Liver (tissue), 8 donors: ENCODE measurements at regions not wholly inside any gene's neighbourhood (a gene's known extent, or its start where the extent isn't known, plus 50 kb on each side); places are given as distances from the start of the nearest gene placed in this dataset.

ENCODE experiments used
- DNase-seq: peaks from one replicate; pipeline ENCODE4 v3.0.0-alpha.2; 2017; ENCODE audit warnings: low spot score
- H3K27ac ChIP-seq, 2 donors: one replicate each; pipeline ENCODE4 v1.7.0; 2013; ENCODE audit warnings: inconsistent platforms in 2 of 2, low read length in 2 of 2, control low read depth in 1 of 2, low read depth in 1 of 2, mild to moderate bottlenecking in 1 of 2
- H3K27me3 ChIP-seq, 4 donors: one replicate each; pipeline versions ENCODE4 v1.6.1 to v1.7.0; 2013; ENCODE audit warnings: low read length in 3 of 4, inconsistent platforms in 1 of 4, mild to moderate bottlenecking in 1 of 4, moderate library complexity in 1 of 4; ENCODE audit not compliant: control insufficient read depth in 4 of 4, insufficient read depth in 4 of 4
- H3K36me3 ChIP-seq, 4 donors: one replicate each; pipeline versions ENCODE4 v1.6.1 to v1.7.0; 2013; ENCODE audit warnings: low read length in 3 of 4, mild to moderate bottlenecking in 3 of 4, low read depth in 1 of 4, moderate library complexity in 1 of 4; ENCODE audit not compliant: control insufficient read depth in 4 of 4, insufficient read depth in 3 of 4
- H3K4me1 ChIP-seq, 4 donors: one replicate each; pipeline versions ENCODE4 v1.6.1 to v1.7.0; 2013; ENCODE audit warnings: low read length in 3 of 4, mild to moderate bottlenecking in 3 of 4, moderate library complexity in 1 of 4; ENCODE audit not compliant: control insufficient read depth in 4 of 4, insufficient read depth in 4 of 4
- H3K4me3 ChIP-seq, 3 donors: one replicate each; pipeline versions ENCODE4 v1.6.1 to v1.7.0; 2013; ENCODE audit warnings: low read length in 3 of 3, control low read depth in 1 of 3, low read depth in 1 of 3, mild to moderate bottlenecking in 1 of 3
- H3K9ac ChIP-seq, 2 donors: one replicate each; pipeline ENCODE4 v1.7.0; 2013; ENCODE audit warnings: low read length in 2 of 2, mild to moderate bottlenecking in 2 of 2, moderate library complexity in 2 of 2, control low read depth in 1 of 2, low read depth in 1 of 2
- H3K9me3 ChIP-seq, 4 donors: one replicate each; pipeline versions ENCODE4 v1.6.1 to v1.7.0; 2013; ENCODE audit warnings: low read length in 3 of 4; ENCODE audit not compliant: control insufficient read depth in 4 of 4
- EGR1 ChIP-seq, 2 donors: IDR thresholded peaks; 2 replicates each; pipeline ENCODE4 v1.6.1; 2016 to 2018; ENCODE audit warnings: antibody characterized with exemption in 2 of 2, low read depth in 2 of 2
- FOXA1 ChIP-seq: IDR thresholded peaks from 2 replicates; pipeline ENCODE4 v1.6.1; 2016; ENCODE audit warnings: antibody characterized with exemption
- FOXA2 ChIP-seq: IDR thresholded peaks from 2 replicates; pipeline ENCODE4 v1.6.1; 2016; ENCODE audit warnings: antibody characterized with exemption
- GABPA ChIP-seq, 2 donors: IDR thresholded peaks in 1 of 2; conservative IDR thresholded peaks in 1 of 2; 2 replicates each; pipeline ENCODE4 v1.6.1; 2016; ENCODE audit warnings: antibody characterized with exemption in 2 of 2, mild to moderate bottlenecking in 1 of 2, moderate library complexity in 1 of 2
- HNF4A ChIP-seq, 2 donors: conservative IDR thresholded peaks; 2 replicates each; pipeline ENCODE4 v1.6.1; 2016; ENCODE audit warnings: antibody characterized with exemption in 2 of 2, mild to moderate bottlenecking in 2 of 2
- HNF4G ChIP-seq: IDR thresholded peaks from 2 replicates; pipeline ENCODE4 v1.6.1; 2016; ENCODE audit warnings: antibody characterized with exemption
- JUND ChIP-seq, 2 donors: IDR thresholded peaks; 2 replicates each; pipeline ENCODE4 v1.6.1; 2016; ENCODE audit warnings: antibody characterized with exemption in 2 of 2
- NR2F2 ChIP-seq: IDR thresholded peaks from 2 replicates; pipeline ENCODE4 v1.6.1; 2016; ENCODE audit warnings: antibody characterized with exemption
- RAD21 ChIP-seq, 2 donors: IDR thresholded peaks; 2 replicates each; pipeline ENCODE4 v1.6.1; 2016; ENCODE audit warnings: antibody characterized with exemption in 2 of 2, mild to moderate bottlenecking in 2 of 2
- RXRA ChIP-seq, 2 donors: IDR thresholded peaks; 2 replicates each; pipeline ENCODE4 v1.6.1; 2017 to 2018; ENCODE audit warnings: antibody characterized with exemption in 2 of 2, mild to moderate bottlenecking in 1 of 2
- SP1 ChIP-seq: IDR thresholded peaks from 2 replicates; pipeline ENCODE4 v1.6.1; 2018; ENCODE audit warnings: antibody characterized with exemption, mild to moderate bottlenecking
- TAF1 ChIP-seq: conservative IDR thresholded peaks from 2 replicates; pipeline ENCODE4 v1.6.1; 2016; ENCODE audit warnings: antibody characterized with exemption, mild to moderate bottlenecking
- YY1 ChIP-seq: IDR thresholded peaks from 2 replicates; pipeline ENCODE4 v1.6.1; 2016; ENCODE audit warnings: antibody characterized with exemption, mild to moderate bottlenecking
- WGBS: extraction: QIAGEN DNeasy Blood & Tissue Kit; methylation state at CpG from one replicate; pipeline ENCODE4 v1.1.7; 2013; 5-methylcytosine and 5-hydroxymethylcytosine counted together
- TF ChIP-seq, protein P1 (sequence below): fragments of 150-350 bp; IDR thresholded peaks from 2 replicates; pipeline ENCODE4 v1.5.1; 2017; ENCODE audit warnings: improper control_type of control experiment, low read depth, low read length; ENCODE audit not compliant: missing input control
- TF ChIP-seq, protein P2 (sequence below): IDR thresholded peaks from 2 replicates; pipeline ENCODE4 v1.6.1; 2016; ENCODE audit warnings: antibody characterized with exemption
- TF ChIP-seq, protein P3 (sequence below): IDR thresholded peaks from 2 replicates; pipeline ENCODE4 v1.6.1; 2016; ENCODE audit warnings: antibody characterized with exemption, mild to moderate bottlenecking
- TF ChIP-seq, protein P4 (sequence below): IDR thresholded peaks from 2 replicates; pipeline ENCODE4 v1.6.1; 2016; ENCODE audit warnings: antibody characterized with exemption
- TF ChIP-seq, protein P5 (sequence below): IDR thresholded peaks from 2 replicates; pipeline ENCODE4 v1.6.1; 2016; ENCODE audit warnings: antibody characterized with exemption
- donor health status: healthy.
- donor health status: healthy.
- donor health status: healthy.
- donor health status: healthy.
- donor health status: healthy.

DNA sequence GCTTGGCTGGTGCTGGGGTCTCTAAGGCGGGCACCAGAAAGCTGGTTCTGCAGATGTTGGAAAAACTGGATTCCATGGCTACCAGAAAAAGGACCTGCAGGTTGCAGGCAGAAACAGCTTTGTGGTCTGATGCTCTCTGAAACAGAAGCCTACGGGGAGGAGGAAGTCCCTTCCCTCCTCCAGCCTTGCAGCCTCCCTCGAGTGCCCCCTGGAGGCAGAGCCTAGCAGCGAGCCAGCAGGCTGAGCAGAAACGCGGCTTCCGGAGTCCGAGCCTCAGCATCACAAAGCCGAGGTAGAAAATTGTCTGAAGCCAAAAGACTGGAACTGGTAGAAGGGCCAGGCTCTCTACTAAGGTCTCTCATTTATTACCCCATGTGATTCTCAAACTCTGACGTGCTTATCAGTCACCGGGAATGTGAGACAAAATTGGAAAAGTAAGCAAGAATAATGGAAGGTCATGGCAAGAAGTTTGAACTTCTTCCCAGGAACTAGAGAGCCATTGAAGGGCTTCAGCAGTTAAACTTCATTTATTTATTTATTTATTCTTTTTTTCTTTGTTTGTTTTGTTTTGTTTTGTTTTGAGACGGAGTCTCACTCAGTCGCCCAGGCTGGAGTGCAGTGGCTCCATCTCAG, 82.2 kb upstream of the CPSF6 start:
- TF ChIP-seq YY1 = no peak
- TF ChIP-seq RAD21 (IDR thresholded peaks at IDR 0.05) = peak; percentile 89 to 93
- TF ChIP-seq SP1 = peak; percentile 7
- TF ChIP-seq, protein P1, sequence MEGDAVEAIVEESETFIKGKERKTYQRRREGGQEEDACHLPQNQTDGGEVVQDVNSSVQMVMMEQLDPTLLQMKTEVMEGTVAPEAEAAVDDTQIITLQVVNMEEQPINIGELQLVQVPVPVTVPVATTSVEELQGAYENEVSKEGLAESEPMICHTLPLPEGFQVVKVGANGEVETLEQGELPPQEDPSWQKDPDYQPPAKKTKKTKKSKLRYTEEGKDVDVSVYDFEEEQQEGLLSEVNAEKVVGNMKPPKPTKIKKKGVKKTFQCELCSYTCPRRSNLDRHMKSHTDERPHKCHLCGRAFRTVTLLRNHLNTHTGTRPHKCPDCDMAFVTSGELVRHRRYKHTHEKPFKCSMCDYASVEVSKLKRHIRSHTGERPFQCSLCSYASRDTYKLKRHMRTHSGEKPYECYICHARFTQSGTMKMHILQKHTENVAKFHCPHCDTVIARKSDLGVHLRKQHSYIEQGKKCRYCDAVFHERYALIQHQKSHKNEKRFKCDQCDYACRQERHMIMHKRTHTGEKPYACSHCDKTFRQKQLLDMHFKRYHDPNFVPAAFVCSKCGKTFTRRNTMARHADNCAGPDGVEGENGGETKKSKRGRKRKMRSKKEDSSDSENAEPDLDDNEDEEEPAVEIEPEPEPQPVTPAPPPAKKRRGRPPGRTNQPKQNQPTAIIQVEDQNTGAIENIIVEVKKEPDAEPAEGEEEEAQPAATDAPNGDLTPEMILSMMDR = peak; percentile 89
- peak in 1 of 2 donors; percentile 30 for TF ChIP-seq RXRA (IDR thresholded peaks at IDR 0.05)
- Histone ChIP-seq H3K4me1 (peaks cover 0 to 13% (median 6%) of the 10 kb centered on the region in 4 donors), H3K9ac (no peak overlapping the region), H3K4me3 (no peak overlapping the region), H3K27me3 (no peaks in the 10 kb centered on the region), H3K27ac (no peak overlapping the region), H3K36me3 (no peaks in the 10 kb centered on the region), H3K9me3 (no peaks in the 10 kb centered on the region)
- DNase-seq = peak; percentile 84
- 16% methylated on average over 13 of the region's 13 CpGs for WGBS

DNA sequence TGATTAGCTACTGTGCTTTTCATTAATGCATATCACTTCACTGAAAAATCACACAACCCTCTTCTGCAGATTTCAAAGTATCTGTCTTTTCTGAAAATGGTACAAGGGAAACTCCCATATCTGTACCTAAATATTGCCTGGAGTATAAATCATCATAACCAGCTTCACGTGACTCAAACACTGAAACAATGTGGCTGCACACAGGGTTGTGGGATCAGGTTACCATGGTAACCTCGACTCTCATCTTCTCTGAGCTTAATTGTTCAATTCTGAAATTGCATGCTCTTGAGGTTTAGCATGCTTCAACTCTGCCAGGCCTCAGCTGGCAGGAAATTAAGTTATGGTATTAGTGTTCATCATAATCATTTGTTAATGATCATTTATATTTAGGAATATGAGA, 77.5 kb upstream of the CPSF6 start:
- Histone ChIP-seq H3K27me3 (no peaks in the 10 kb centered on the region), H3K36me3 (no peaks in the 10 kb centered on the region), H3K27ac (no peak overlapping the region), H3K9me3 (no peaks in the 10 kb centered on the region), H3K4me1 (peaks cover 0 to 5% (median 3%) of the 10 kb centered on the region in 4 donors), H3K4me3 (no peak overlapping the region), H3K9ac (no peak overlapping the region)
- TF ChIP-seq, protein P2, sequence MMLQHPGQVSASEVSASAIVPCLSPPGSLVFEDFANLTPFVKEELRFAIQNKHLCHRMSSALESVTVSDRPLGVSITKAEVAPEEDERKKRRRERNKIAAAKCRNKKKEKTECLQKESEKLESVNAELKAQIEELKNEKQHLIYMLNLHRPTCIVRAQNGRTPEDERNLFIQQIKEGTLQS = no peak
- TF ChIP-seq YY1 (no peak), RXRA (IDR thresholded peaks at IDR 0.05) (no peak), SP1 (no peak), RAD21 (IDR thresholded peaks at IDR 0.05) (no peak), FOXA1 (no peak), HNF4G (no peak), JUND (IDR thresholded peaks at IDR 0.05) (no peak), NR2F2 (no peak), GABPA (IDR thresholded peaks at IDR 0.05 in 1 of 2, conservative IDR thresholded peaks at IDR 0.05 in 1 of 2) (no peak), FOXA2 (no peak), HNF4A (conservative IDR thresholded peaks at IDR 0.05) (no peak), EGR1 (IDR thresholded peaks at IDR 0.05; ENCODE audit: low read depth in 2 of 2) (no peak), TAF1 (no peak)
- TF ChIP-seq, protein P3, sequence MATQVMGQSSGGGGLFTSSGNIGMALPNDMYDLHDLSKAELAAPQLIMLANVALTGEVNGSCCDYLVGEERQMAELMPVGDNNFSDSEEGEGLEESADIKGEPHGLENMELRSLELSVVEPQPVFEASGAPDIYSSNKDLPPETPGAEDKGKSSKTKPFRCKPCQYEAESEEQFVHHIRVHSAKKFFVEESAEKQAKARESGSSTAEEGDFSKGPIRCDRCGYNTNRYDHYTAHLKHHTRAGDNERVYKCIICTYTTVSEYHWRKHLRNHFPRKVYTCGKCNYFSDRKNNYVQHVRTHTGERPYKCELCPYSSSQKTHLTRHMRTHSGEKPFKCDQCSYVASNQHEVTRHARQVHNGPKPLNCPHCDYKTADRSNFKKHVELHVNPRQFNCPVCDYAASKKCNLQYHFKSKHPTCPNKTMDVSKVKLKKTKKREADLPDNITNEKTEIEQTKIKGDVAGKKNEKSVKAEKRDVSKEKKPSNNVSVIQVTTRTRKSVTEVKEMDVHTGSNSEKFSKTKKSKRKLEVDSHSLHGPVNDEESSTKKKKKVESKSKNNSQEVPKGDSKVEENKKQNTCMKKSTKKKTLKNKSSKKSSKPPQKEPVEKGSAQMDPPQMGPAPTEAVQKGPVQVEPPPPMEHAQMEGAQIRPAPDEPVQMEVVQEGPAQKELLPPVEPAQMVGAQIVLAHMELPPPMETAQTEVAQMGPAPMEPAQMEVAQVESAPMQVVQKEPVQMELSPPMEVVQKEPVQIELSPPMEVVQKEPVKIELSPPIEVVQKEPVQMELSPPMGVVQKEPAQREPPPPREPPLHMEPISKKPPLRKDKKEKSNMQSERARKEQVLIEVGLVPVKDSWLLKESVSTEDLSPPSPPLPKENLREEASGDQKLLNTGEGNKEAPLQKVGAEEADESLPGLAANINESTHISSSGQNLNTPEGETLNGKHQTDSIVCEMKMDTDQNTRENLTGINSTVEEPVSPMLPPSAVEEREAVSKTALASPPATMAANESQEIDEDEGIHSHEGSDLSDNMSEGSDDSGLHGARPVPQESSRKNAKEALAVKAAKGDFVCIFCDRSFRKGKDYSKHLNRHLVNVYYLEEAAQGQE = no peak
- TF ChIP-seq, protein P4, sequence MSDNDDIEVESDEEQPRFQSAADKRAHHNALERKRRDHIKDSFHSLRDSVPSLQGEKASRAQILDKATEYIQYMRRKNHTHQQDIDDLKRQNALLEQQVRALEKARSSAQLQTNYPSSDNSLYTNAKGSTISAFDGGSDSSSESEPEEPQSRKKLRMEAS = no peak
- TF ChIP-seq, protein P5, sequence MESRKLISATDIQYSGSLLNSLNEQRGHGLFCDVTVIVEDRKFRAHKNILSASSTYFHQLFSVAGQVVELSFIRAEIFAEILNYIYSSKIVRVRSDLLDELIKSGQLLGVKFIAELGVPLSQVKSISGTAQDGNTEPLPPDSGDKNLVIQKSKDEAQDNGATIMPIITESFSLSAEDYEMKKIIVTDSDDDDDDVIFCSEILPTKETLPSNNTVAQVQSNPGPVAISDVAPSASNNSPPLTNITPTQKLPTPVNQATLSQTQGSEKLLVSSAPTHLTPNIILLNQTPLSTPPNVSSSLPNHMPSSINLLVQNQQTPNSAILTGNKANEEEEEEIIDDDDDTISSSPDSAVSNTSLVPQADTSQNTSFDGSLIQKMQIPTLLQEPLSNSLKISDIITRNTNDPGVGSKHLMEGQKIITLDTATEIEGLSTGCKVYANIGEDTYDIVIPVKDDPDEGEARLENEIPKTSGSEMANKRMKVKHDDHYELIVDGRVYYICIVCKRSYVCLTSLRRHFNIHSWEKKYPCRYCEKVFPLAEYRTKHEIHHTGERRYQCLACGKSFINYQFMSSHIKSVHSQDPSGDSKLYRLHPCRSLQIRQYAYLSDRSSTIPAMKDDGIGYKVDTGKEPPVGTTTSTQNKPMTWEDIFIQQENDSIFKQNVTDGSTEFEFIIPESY = no peak
- TF ChIP-seq, protein P1 = no peak
- 78% methylated on average over 2 of the region's 2 CpGs for WGBS
- DNase-seq = no peak
